Thyroid gland (tissue), 4 donors: ENCODE measurements at regions not wholly inside any gene's neighbourhood (a gene's known extent, or its start where the extent isn't known, plus 50 kb on each side); places are given as distances from the start of the nearest gene placed in this dataset.
"Not testable (repeated sequence)": the region's sequence is repeated elsewhere in the genome, so short reads cannot be mapped to it uniquely, and the experiment has no call there.

Experiments used
- DNase-seq, 2 donors: peaks; one replicate each; pipeline ENCODE4 v3.0.0-alpha.2; 2019
- H3K27ac ChIP-seq, 3 donors: fragments of 200-600 bp; sonication (generic); 1 replicate in 2 of 3; 2 replicates in 1 of 3; pipeline ENCODE4 v1.5.1; 2016 to 2019; ENCODE audit warnings: mild to moderate bottlenecking in 1 of 3, moderate library complexity in 1 of 3
- H3K27me3 ChIP-seq: fragments of 200-600 bp; sonication (generic); one replicate; pipeline ENCODE4 v1.5.1; 2019
- H3K36me3 ChIP-seq, 2 donors: fragments of 200-600 bp; sonication (generic); one replicate each; pipeline ENCODE4 v1.5.1; 2016 to 2019
- H3K4me1 ChIP-seq, 2 donors: fragments of 200-600 bp; sonication (generic); one replicate each; pipeline ENCODE4 v1.5.1; 2017 to 2019
- H3K4me3 ChIP-seq, 3 donors: fragments of 200-600 bp; sonication (generic); replicated peaks in 1 of 3; 1 replicate in 2 of 3; 2 replicates in 1 of 3; pipeline ENCODE4 v1.5.1; 2016; ENCODE audit warnings: mild to moderate bottlenecking in 1 of 3
- H3K9me3 ChIP-seq: fragments of 200-600 bp; sonication (generic); one replicate; pipeline ENCODE4 v1.5.1; 2017
- CTCF ChIP-seq, 6 experiments: fragments of 200-600 bp in 3 of 6; fragments of 450-650 bp in 3 of 6; sonication (generic) in 3 of 6; IDR thresholded peaks; one replicate each; pipeline ENCODE4 v1.5.1; 2016 to 2019; ENCODE audit warnings: antibody characterized with exemption in 6 of 6, mild to moderate bottlenecking in 2 of 6, inconsistent platforms in 1 of 6, moderate library complexity in 1 of 6
- POLR2A ChIP-seq, 2 donors: fragments of 450-650 bp; IDR thresholded peaks; one replicate each; pipeline ENCODE4 v1.6.1; 2017; ENCODE audit warnings: antibody characterized with exemption in 2 of 2, mild to moderate bottlenecking in 2 of 2, moderate library complexity in 1 of 2
- WGBS, 2 donors: methylation state at CpG; one replicate each; pipeline ENCODE4 v1.1.5; 2017; 5-methylcytosine and 5-hydroxymethylcytosine counted together
- intact Hi-C: fragments of 100-400 bp; cut with DNase I; formaldehyde crosslinking; loops from one replicate; pipeline ENCODE4 v1.15.1; 2023

- no peaks in the 10 kb centered on the region for H3K36me3 ChIP-seq
- WGBS, 2 donors = 69% methylated on average over 6 of the region's 6 CpGs
- TF ChIP-seq CTCF (IDR thresholded peaks at IDR 0.05) (no peak), POLR2A (IDR thresholded peaks at IDR 0.05) (no peak)
Observed at GRCh38 chr10:2881720-2882620, 185.4 kb upstream of the PFKP start.

GRCh38 chr10:2880050-2880449, 187.3 kb upstream of the PFKP start:
- H3K4me3 ChIP-seq, H3K27me3 ChIP-seq, H3K36me3 ChIP-seq, H3K4me1 ChIP-seq, H3K27ac ChIP-seq, intact Hi-C loops, H3K9me3 ChIP-seq, DNase-seq: not testable (repeated sequence)
- WGBS, 2 donors = 95 to 98% methylated on average over 2 of the region's 2 CpGs

More at GRCh38 chr10:2881720-2882620, 185.4 kb upstream of the PFKP start:
- H3K4me1 ChIP-seq = no peaks in the 10 kb centered on the region
- H3K27ac ChIP-seq = no peak overlapping the region
- H3K9me3 ChIP-seq = no peaks in the 10 kb centered on the region
- no peak overlapping the region for H3K4me3 ChIP-seq
- DNase-seq = no peak
- intact Hi-C loops = no loop called here
- H3K27me3 ChIP-seq = no peaks in the 10 kb centered on the region

GRCh38 chr10:2878818-2879217, 188.5 kb upstream of the PFKP start:
- 66 to 79% methylated on average over 8 of the region's 8 CpGs for WGBS, 2 donors
- DNase-seq = no peak
- no peak overlapping the region for H3K27ac ChIP-seq
- H3K4me3 ChIP-seq = no peak overlapping the region
- intact Hi-C loops = no loop called here
- no peaks in the 10 kb centered on the region for H3K27me3 ChIP-seq
- H3K36me3 ChIP-seq = no peaks in the 10 kb centered on the region
- TF ChIP-seq CTCF (IDR thresholded peaks at IDR 0.05) (no peak), POLR2A (IDR thresholded peaks at IDR 0.05) (no peak)
- H3K9me3 ChIP-seq = no peaks in the 10 kb centered on the region
- no peaks in the 10 kb centered on the region for H3K4me1 ChIP-seq

GRCh38 chr10:2876032-2876431, 191.3 kb upstream of the PFKP start:
- no peaks in the 10 kb centered on the region for H3K9me3 ChIP-seq
- no peak overlapping the region for H3K4me3 ChIP-seq
- intact Hi-C loops = no loop called here
- H3K27ac ChIP-seq = no peak overlapping the region
- no peaks in the 10 kb centered on the region for H3K4me1 ChIP-seq
- no peak for DNase-seq
- TF ChIP-seq CTCF (IDR thresholded peaks at IDR 0.05) (no peak), POLR2A (IDR thresholded peaks at IDR 0.05) (no peak)
- WGBS, 2 donors = 78 to 89% methylated on average over 2 of the region's 2 CpGs
- no peaks in the 10 kb centered on the region for H3K27me3 ChIP-seq
- no peaks in the 10 kb centered on the region for H3K36me3 ChIP-seq

GRCh38 chr10:2874963-2875362, 192.4 kb upstream of the PFKP start:
- H3K4me1 ChIP-seq = no peaks in the 10 kb centered on the region
- WGBS, 2 donors = 70 to 74% methylated on average over 6 of the region's 6 CpGs
- H3K36me3 ChIP-seq = no peaks in the 10 kb centered on the region
- no peaks in the 10 kb centered on the region for H3K27me3 ChIP-seq
- H3K9me3 ChIP-seq = no peaks in the 10 kb centered on the region
- H3K27ac ChIP-seq = no peak overlapping the region
- intact Hi-C loops = no loop called here
- TF ChIP-seq POLR2A (IDR thresholded peaks at IDR 0.05) (no peak), CTCF (IDR thresholded peaks at IDR 0.05) (no peak)
- no peak overlapping the region for H3K4me3 ChIP-seq
- DNase-seq = no peak
